ENCODE measurements at regions not wholly inside any gene's neighbourhood (a gene's known extent, or its start where the extent isn't known, plus 50 kb on each side); places are given as distances from the start of the nearest gene placed in this dataset.

- H3K4me3 ChIP-seq (ENCODE audit: insufficient read depth, low read depth, low read length): no peak overlapping the region
- no peak overlapping the region for H2BK5ac ChIP-seq (ENCODE audit: low read depth, low read length, poor library complexity, severe bottlenecking)
- no peak overlapping the region for H3K9ac ChIP-seq (ENCODE audit: low read depth, low read length)
- H4K5ac ChIP-seq (ENCODE audit: low read depth, low read length): no peak overlapping the region
- no peak overlapping the region for H3K18ac ChIP-seq (ENCODE audit: low read depth, low read length)
- in situ Hi-C loops (cut with MboI; ENCODE audit: low sequenced_read_pairs) (no loop called here), intact Hi-C loops (cut with micrococcal nuclease) (no loop called here), dilution Hi-C loops (cut with HindIII; ENCODE audit: low sequenced_read_pairs, unreplicated experiment) (no loop called here)
- H3K36me3 ChIP-seq (ENCODE audit: control insufficient read depth, insufficient read depth, low read length): no peaks in the 10 kb centered on the region
- H2BK15ac ChIP-seq (ENCODE audit: low read depth, low read length): no peak overlapping the region
- no peak for DNase-seq
- H2AK5ac ChIP-seq (ENCODE audit: low read depth, low read length): no peak overlapping the region
- BruUV-seq (replicated peaks): no TSS peak
- H3K9me3 ChIP-seq (ENCODE audit: control insufficient read depth, insufficient read depth, low read length): no peaks in the 10 kb centered on the region
- no peaks in the 10 kb centered on the region for H3K9me1 ChIP-seq (ENCODE audit: insufficient read depth, low read length)
- no peak overlapping the region for H3K56ac ChIP-seq (ENCODE audit: extremely low read depth, insufficient read depth, low read length)
- H3K79me1 ChIP-seq (ENCODE audit: low read depth in 1 of 2, low read length in 2 of 2): no peaks in the 10 kb centered on the region
- no peaks in the 10 kb centered on the region; the same call in 1 of the 2 replicates for H3K27me3 ChIP-seq (ENCODE audit: control insufficient read depth, insufficient read depth, low read length)
- TF ChIP-seq FOS (IDR thresholded peaks at IDR 0.05; ENCODE audit: low read depth, low read length) (no peak), USF2 (IDR thresholded peaks at IDR 0.05; ENCODE audit: low read depth, low read length) (no peak), CHD1 (IDR thresholded peaks at IDR 0.05; ENCODE audit: low read depth, low read length) (no peak), MXI1 (IDR thresholded peaks at IDR 0.05; ENCODE audit: borderline replicate concordance, low read depth, low read length) (no peak), MAZ (IDR thresholded peaks at IDR 0.05; ENCODE audit: borderline replicate concordance, low read depth, low read length) (no peak), RCOR1 (IDR thresholded peaks at IDR 0.05; ENCODE audit: insufficient replicate concordance, low read length) (no peak), CTCF (conservative IDR thresholded peaks at IDR 0.05; ENCODE audit: low read depth, low read length) (no peak), RAD21 (IDR thresholded peaks at IDR 0.05; ENCODE audit: low read length) (no peak), BHLHE40 (IDR thresholded peaks at IDR 0.05; ENCODE audit: low read depth, low read length) (no peak), ELK1 (IDR thresholded peaks at IDR 0.05; ENCODE audit: borderline replicate concordance, low read depth, low read length) (no peak), CEBPB (IDR thresholded peaks at IDR 0.05; ENCODE audit: low read depth, low read length) (no peak), NFE2L2 (IDR thresholded peaks at IDR 0.05; ENCODE audit: low read depth, low read length) (no peak), MAFK (IDR thresholded peaks at IDR 0.05; ENCODE audit: low read depth, low read length) (no peak), SMC3 (IDR thresholded peaks at IDR 0.05; ENCODE audit: low read depth, low read length) (no peak), POLR2A (IDR thresholded peaks at IDR 0.05; ENCODE audit: low read depth, low read length) (no peak), RFX5 (IDR thresholded peaks at IDR 0.05; ENCODE audit: low read depth, low read length) (no peak)
- no peak overlapping the region for H2BK120ac ChIP-seq (ENCODE audit: low read depth, low read length)
- H3K14ac ChIP-seq (replicated peaks; ENCODE audit: low read depth, low read length): no peak overlapping the region
- no peak overlapping the region for H3K4ac ChIP-seq (ENCODE audit: low read depth, low read length)
- H3K23ac ChIP-seq (ENCODE audit: low read depth, low read length): no peak overlapping the region
- no peak overlapping the region for H2AFZ ChIP-seq (replicated peaks; ENCODE audit: low read length, poor library complexity)
- H3K4me1 ChIP-seq (ENCODE audit: control insufficient read depth, insufficient read depth, low read length): no peaks in the 10 kb centered on the region
- POLR2A ChIA-PET (ENCODE audit: unreplicated experiment): no interaction called here
- CTCF ChIA-PET: no interaction called here
- ATAC-seq (ENCODE audit: low read depth): no peak
- H2BK20ac ChIP-seq (ENCODE audit: low read depth, low read length): no peak overlapping the region
- H4K8ac ChIP-seq (ENCODE audit: low read depth in 2 of 2, low read length in 2 of 2): no peak overlapping the region
- no peak overlapping the region for H4K91ac ChIP-seq (ENCODE audit: insufficient read depth, low read depth, low read length)
- H2AK9ac ChIP-seq (replicated peaks; ENCODE audit: low read depth, low read length, poor library complexity): peak overlapping the region; percentile 45
- H4K20me1 ChIP-seq (ENCODE audit: insufficient read depth, low read length): no peaks in the 10 kb centered on the region
- H3K4me2 ChIP-seq (ENCODE audit: low read depth, low read length): no peak overlapping the region
- no peak overlapping the region for H3K27ac ChIP-seq (ENCODE audit: insufficient read depth, low read length)
Measured at GRCh38 chr4:52292245-52292644, 241.1 kb downstream of the SPATA18 start.
